ENCODE measurements at regions not wholly inside any gene's neighbourhood (a gene's known extent, or its start where the extent isn't known, plus 50 kb on each side); places are given as distances from the start of the nearest gene placed in this dataset.
"Not testable (repeated sequence)": the region's sequence is repeated elsewhere in the genome, so short reads cannot be mapped to it uniquely, and the experiment has no call there.

GRCh38 chr6:21707524-21708319, 114.2 kb downstream of the SOX4 start:
- DNase-seq (ENCODE audit: extremely low read depth, low read depth, low spot score), result no peak

- DNase-seq (ENCODE audit: extremely low read depth, low read depth, low spot score), result no peak
These were observed 114.7 kb downstream of the SOX4 start for GRCh38 chr6:21708320-21708580.

DNA sequence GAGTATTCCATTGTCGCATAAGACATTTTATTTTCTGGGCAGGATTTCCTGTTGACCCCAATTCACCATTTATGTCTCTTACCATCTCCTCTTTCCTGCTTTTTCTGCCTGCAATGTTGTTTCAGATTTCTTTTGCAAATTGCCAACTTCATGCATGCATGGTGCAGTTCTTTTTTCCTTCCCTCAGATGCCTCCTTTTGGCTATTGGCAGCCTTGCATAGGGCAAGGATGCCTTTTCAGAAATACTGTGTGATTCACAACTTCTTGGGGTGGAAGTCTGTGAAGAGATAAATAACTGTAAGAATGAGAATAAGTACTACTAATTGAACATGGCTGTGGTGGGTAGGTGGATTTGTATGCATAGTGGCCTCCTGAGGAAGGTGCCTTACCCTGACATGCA, 116.7 kb downstream of the SOX4 start:
- no peak for DNase-seq (ENCODE audit: extremely low read depth, low read depth, low spot score)

GRCh38 chr6:21710908-21711627, 117.5 kb downstream of the SOX4 start:
- DNase-seq (ENCODE audit: extremely low read depth, low read depth, low spot score), result no peak

- DNase-seq (ENCODE audit: extremely low read depth, low read depth, low spot score), result no peak
These were observed 118.7 kb downstream of the SOX4 start for GRCh38 chr6:21712213-21712612.

DNA sequence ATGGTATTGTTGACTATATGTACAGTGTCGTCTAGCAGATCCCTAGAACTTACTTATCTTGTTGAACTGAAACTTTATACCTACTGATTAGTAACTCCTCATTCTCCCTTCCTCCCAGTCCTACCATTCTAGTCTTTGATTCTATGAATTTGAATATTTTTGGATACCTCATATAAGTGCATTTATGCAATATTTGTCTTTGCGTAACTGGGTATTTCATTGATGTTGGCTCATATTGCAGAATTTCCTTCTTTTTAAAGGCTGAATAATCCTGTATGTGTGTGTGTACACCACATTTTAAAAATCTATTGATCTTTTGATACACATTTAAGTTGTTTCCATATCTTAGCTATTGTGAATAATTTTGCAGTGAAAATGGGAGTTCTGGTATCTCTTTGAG, 119.9 kb downstream of the SOX4 start:
- no peak for DNase-seq (ENCODE audit: extremely low read depth, low read depth, low spot score)

GRCh38 chr6:21715180-21715579, 121.6 kb downstream of the SOX4 start:
- DNase-seq (ENCODE audit: extremely low read depth, low read depth, low spot score), result no peak

DNA sequence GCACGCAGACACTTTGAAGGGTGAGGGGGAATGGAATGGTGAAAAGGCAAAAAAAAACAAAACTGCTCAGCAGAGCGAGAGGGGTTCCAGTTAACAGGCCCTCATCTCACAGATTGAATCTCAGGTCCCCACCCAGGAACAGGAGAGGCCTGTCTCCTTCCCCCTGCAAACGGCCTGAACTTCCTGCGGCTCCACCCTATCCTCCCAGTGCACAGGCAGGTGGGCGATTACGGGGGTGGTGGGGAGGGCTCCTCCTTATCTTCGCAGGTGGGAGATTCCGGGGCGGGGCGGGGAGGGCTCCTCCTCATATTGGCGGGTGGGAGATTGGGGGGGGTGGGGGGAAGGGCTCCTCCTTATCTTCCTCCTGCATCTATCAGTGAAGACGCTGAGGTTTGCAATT, 129.0 kb downstream of the SOX4 start:
- no peak for DNase-seq (ENCODE audit: extremely low read depth, low read depth, low spot score)

- no peak for DNase-seq (ENCODE audit: extremely low read depth, low read depth, low spot score)
These were observed 133.1 kb downstream of the SOX4 start for GRCh38 chr6:21726676-21727075.

- DNase-seq (ENCODE audit: extremely low read depth, low read depth, low spot score), result no peak
These were observed 134.6 kb downstream of the SOX4 start for GRCh38 chr6:21728141-21728540.

GRCh38 chr6:21729431-21729830, 135.9 kb downstream of the SOX4 start:
- no peak for DNase-seq (ENCODE audit: extremely low read depth, low read depth, low spot score)

DNA sequence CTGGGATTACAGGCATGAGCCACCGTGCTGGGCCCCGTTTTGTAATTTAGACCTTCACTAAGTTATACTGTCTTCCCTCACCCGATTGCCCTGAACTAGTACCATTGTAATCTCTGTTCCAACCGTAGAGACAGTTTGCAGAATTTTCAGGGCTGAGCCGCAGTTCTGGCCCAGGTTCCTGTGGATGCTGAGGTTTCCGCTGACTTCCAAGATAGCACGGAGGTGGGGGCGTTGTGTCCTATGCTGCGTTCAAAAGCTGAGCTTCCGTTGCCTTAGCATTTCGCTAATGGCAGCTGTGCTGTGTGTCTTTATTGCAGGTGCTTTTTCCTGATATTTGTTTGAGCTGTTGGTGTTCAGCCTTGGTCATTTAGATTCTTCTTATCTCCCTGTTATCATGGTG, 137.0 kb downstream of the SOX4 start:
- no peak for DNase-seq (ENCODE audit: extremely low read depth, low read depth, low spot score)

- DNase-seq (ENCODE audit: extremely low read depth, low read depth, low spot score), result no peak
These were observed 138.0 kb downstream of the SOX4 start for GRCh38 chr6:21731411-21732031.

GRCh38 chr6:21732032-21732730, 138.6 kb downstream of the SOX4 start:
- not testable (repeated sequence) for DNase-seq (ENCODE audit: extremely low read depth, low read depth, low spot score)

DNA sequence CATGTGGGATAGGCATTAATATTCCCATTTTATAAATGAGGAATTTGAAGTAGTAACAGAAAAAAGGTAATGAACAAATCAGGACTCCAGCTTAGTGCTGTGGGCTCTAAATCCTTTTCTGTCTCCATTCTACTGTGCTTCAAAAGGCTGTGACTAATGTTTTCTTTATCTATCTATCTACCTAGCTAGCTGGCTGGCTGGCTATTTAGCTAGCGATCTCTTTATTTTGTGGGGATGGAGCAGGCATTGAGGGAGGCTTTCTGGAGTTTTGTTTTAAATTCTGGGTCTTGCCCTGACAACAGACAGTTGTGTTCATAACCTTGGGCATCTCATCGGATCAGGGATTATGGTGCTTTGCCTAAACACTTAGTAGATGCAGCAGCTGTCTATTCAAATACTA, 139.2 kb downstream of the SOX4 start:
- no peak for DNase-seq (ENCODE audit: extremely low read depth, low read depth, low spot score)

GRCh38 chr6:21733311-21733710, 139.8 kb downstream of the SOX4 start:
- no peak for DNase-seq (ENCODE audit: extremely low read depth, low read depth, low spot score)

GRCh38 chr6:21734204-21734603, 140.7 kb downstream of the SOX4 start:
- DNase-seq (ENCODE audit: extremely low read depth, low read depth, low spot score), result no peak

GRCh38 chr6:21738180-21739094, 144.9 kb downstream of the SOX4 start:
- DNase-seq (ENCODE audit: extremely low read depth, low read depth, low spot score), result no peak

GRCh38 chr6:21739241-21739640, 145.7 kb downstream of the SOX4 start:
- DNase-seq (ENCODE audit: extremely low read depth, low read depth, low spot score), result no peak

DNA sequence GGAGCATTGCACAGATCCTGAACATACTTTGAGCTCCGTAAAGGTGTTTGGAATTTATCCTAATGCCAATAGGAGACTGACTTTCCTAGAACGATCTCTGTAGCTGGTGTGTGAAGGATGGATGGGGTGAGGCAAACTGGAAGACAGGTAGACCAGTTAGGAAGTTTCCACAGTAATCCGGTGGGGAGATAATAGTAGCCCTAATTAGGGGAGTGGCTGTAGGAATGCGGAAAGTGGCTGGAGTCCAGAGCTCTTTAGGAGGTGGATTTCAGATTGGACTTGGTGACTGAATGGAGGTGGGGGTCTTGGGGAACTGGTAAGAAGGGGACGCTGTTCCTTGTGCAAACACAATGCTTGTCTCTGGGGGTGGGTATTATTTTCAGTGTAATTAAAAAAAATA, 146.3 kb downstream of the SOX4 start:
- DNase-seq (ENCODE audit: extremely low read depth, low read depth, low spot score), result no peak
